ENCODE measurements at regions not wholly inside any gene's neighbourhood (a gene's known extent, or its start where the extent isn't known, plus 50 kb on each side); places are given as distances from the start of the nearest gene placed in this dataset.

- Histone ChIP-seq H3K9me2 (replicated peaks; ENCODE audit: low read length) (no peaks in the 10 kb centered on the region), H3K9me3 (ENCODE audit: low read length) (no peaks in the 10 kb centered on the region), H3F3A (ENCODE audit: low read length, unreplicated experiment) (no peaks in the 10 kb centered on the region), H3K9ac (ENCODE audit: low read length) (no peak overlapping the region), H4K20me1 (ENCODE audit: low read length) (no peaks in the 10 kb centered on the region), H2AFZ (ENCODE audit: low read length) (no peak overlapping the region), H3K4me1 (ENCODE audit: insufficient read depth, low read length) (no peaks in the 10 kb centered on the region), H3K79me2 (ENCODE audit: low read length) (no peaks in the 10 kb centered on the region), H3K36me3 (ENCODE audit: low read depth, low read length) (no peaks in the 10 kb centered on the region), H3K27ac (ENCODE audit: low read length) (no peak overlapping the region), H3K4me3 (ENCODE audit: low read length) (no peak overlapping the region), H3K27me3 (ENCODE audit: low read length) (no peaks in the 10 kb centered on the region), H3K4me2 (ENCODE audit: low read length) (no peak overlapping the region)
- TF ChIP-seq EZH2phosphoT487 (IDR thresholded peaks at IDR 0.05; ENCODE audit: borderline replicate concordance, low read length) (no peak), EZH2 (IDR thresholded peaks at IDR 0.05; ENCODE audit: low read length, unreplicated experiment) (no peak)
- TF ChIP-seq, protein P1, sequence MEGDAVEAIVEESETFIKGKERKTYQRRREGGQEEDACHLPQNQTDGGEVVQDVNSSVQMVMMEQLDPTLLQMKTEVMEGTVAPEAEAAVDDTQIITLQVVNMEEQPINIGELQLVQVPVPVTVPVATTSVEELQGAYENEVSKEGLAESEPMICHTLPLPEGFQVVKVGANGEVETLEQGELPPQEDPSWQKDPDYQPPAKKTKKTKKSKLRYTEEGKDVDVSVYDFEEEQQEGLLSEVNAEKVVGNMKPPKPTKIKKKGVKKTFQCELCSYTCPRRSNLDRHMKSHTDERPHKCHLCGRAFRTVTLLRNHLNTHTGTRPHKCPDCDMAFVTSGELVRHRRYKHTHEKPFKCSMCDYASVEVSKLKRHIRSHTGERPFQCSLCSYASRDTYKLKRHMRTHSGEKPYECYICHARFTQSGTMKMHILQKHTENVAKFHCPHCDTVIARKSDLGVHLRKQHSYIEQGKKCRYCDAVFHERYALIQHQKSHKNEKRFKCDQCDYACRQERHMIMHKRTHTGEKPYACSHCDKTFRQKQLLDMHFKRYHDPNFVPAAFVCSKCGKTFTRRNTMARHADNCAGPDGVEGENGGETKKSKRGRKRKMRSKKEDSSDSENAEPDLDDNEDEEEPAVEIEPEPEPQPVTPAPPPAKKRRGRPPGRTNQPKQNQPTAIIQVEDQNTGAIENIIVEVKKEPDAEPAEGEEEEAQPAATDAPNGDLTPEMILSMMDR (conservative IDR thresholded peaks at IDR 0.05; ENCODE audit: low read depth, low read length) = no peak
- ChIA-PET POLR2A (ENCODE audit: unreplicated experiment) (no interaction called here), CTCF (no interaction called here)
- no peak for DNase-seq
- intact Hi-C loops (cut with micrococcal nuclease) = no loop called here
- BruUV-seq (replicated peaks) = no TSS peak
- no peak for ATAC-seq
Measured at GRCh38 chr13:22063416-22064124, 392.7 kb downstream of the FGF9 start.

GRCh38 chr13:22064854-22065620 is 394.2 kb downstream of the FGF9 start:
- Histone ChIP-seq H3K27me3 (ENCODE audit: low read length) (no peaks in the 10 kb centered on the region), H2AFZ (ENCODE audit: low read length) (no peak overlapping the region), H3K9ac (ENCODE audit: low read length) (no peak overlapping the region), H3K79me2 (ENCODE audit: low read length) (no peaks in the 10 kb centered on the region), H3F3A (ENCODE audit: low read length, unreplicated experiment) (no peaks in the 10 kb centered on the region), H3K36me3 (ENCODE audit: low read depth, low read length) (no peaks in the 10 kb centered on the region), H3K4me1 (ENCODE audit: insufficient read depth, low read length) (no peaks in the 10 kb centered on the region), H4K20me1 (ENCODE audit: low read length) (no peaks in the 10 kb centered on the region), H3K4me2 (ENCODE audit: low read length) (no peak overlapping the region), H3K4me3 (ENCODE audit: low read length) (no peak overlapping the region), H3K9me3 (ENCODE audit: low read length) (no peaks in the 10 kb centered on the region), H3K27ac (ENCODE audit: low read length) (no peak overlapping the region), H3K9me2 (replicated peaks; ENCODE audit: low read length) (no peaks in the 10 kb centered on the region)
- DNase-seq (no peak), ATAC-seq (no peak)
- POLR2A ChIA-PET (ENCODE audit: unreplicated experiment) = no interaction called here
- no TSS peak for BruUV-seq (replicated peaks)
- no peak for TF ChIP-seq EZH2phosphoT487 (IDR thresholded peaks at IDR 0.05; ENCODE audit: borderline replicate concordance, low read length)
- TF ChIP-seq, protein P1 (conservative IDR thresholded peaks at IDR 0.05; ENCODE audit: low read depth, low read length) = no peak
- TF ChIP-seq EZH2 (IDR thresholded peaks at IDR 0.05; ENCODE audit: low read length, unreplicated experiment) = no peak
- CTCF ChIA-PET = no interaction called here
- intact Hi-C loops (cut with micrococcal nuclease) = no loop called here

- H3K4me3 ChIP-seq (ENCODE audit: low read length) = no peak overlapping the region
- BruUV-seq (replicated peaks) = no TSS peak
Measured at GRCh38 chr13:22073718-22074117, 402.8 kb downstream of the FGF9 start.

More at GRCh38 chr13:22073718-22074117, 402.8 kb downstream of the FGF9 start:
- H3K9me2 ChIP-seq (replicated peaks; ENCODE audit: low read length) = no peaks in the 10 kb centered on the region
- H3K79me2 ChIP-seq (ENCODE audit: low read length) = no peaks in the 10 kb centered on the region
- ChIA-PET CTCF (no interaction called here), POLR2A (ENCODE audit: unreplicated experiment) (no interaction called here)
- H3K4me1 ChIP-seq (ENCODE audit: insufficient read depth, low read length) = no peaks in the 10 kb centered on the region
- H3K27ac ChIP-seq (ENCODE audit: low read length) = no peak overlapping the region
- no peaks in the 10 kb centered on the region for H4K20me1 ChIP-seq (ENCODE audit: low read length)
- H3K4me2 ChIP-seq (ENCODE audit: low read length) = no peak overlapping the region
- H3K9me3 ChIP-seq (ENCODE audit: low read length) = no peaks in the 10 kb centered on the region
- TF ChIP-seq, protein P1 (conservative IDR thresholded peaks at IDR 0.05; ENCODE audit: low read depth, low read length) = no peak
- TF ChIP-seq EZH2 (IDR thresholded peaks at IDR 0.05; ENCODE audit: low read length, unreplicated experiment) (no peak), EZH2phosphoT487 (IDR thresholded peaks at IDR 0.05; ENCODE audit: borderline replicate concordance, low read length) (no peak)
- DNase-seq (no peak), ATAC-seq (no peak)
- H3K36me3 ChIP-seq (ENCODE audit: low read depth, low read length) = no peaks in the 10 kb centered on the region
- no peak overlapping the region for H3K9ac ChIP-seq (ENCODE audit: low read length)
- no peaks in the 10 kb centered on the region for H3F3A ChIP-seq (ENCODE audit: low read length, unreplicated experiment)
- H2AFZ ChIP-seq (ENCODE audit: low read length) = no peak overlapping the region
- intact Hi-C loops (cut with micrococcal nuclease) = no loop called here
- no peaks in the 10 kb centered on the region for H3K27me3 ChIP-seq (ENCODE audit: low read length)
